Islet of Langerhans (tissue), 1 donor: ENCODE measurements at regions not wholly inside any gene's neighbourhood (a gene's known extent, or its start where the extent isn't known, plus 50 kb on each side); places are given as distances from the start of the nearest gene placed in this dataset.
"Not testable (repeated sequence)": the region's sequence is repeated elsewhere in the genome, so short reads cannot be mapped to it uniquely, and the experiment has no call there.

ENCODE experiments used
- FAIRE-seq: peaks from one replicate; lab custom pipeline; 2011; peaks lifted over from hg19 to GRCh38; lab: Jason Lieb, UNC

- FAIRE-seq = no peak
Measured at GRCh38 chr1:73056826-73057225, 774.5 kb upstream of the NEGR1 start.

- no peak for FAIRE-seq
Measured at GRCh38 chr1:73044241-73045036, 762.1 kb upstream of the NEGR1 start.

DNA sequence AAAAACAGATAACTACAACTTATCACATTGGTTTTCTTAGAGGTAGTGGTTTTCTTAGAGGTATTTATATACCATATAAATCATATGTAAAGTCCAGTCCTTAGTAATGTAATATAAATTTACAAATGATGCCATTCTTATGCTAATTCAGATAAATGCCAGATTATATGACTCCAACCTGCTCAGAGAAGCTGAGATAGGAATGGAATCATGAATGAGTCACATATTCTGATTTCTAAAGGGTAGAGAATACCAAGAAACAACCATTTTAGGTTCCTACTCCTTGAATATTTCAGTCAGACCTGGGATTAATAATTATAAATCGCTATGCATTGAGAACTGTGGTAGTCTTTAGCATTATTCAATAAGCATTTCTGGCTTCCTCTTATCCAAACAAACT is 760.1 kb upstream of the NEGR1 start:
- FAIRE-seq = no peak

GRCh38 chr1:73040811-73041210 is 758.5 kb upstream of the NEGR1 start:
- FAIRE-seq = no peak

DNA sequence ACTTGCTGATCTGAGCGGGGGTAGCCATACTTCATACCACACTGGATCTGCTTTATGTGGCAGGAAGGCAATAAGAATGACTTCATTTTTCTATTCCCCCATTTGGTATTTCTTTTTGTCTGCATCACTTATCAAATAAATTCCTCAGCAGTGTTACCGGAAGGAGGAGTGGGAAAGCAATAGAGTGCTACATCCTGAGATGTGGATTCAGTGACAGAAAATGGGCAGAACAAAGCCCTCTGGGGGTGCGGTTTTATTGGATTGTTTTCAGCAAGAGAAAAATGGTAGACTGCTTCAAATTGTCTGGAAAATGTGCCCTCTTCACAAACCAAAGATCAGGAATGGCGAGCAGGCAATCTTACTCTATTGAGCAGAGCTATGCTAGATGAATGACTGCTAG is 751.9 kb upstream of the NEGR1 start:
- FAIRE-seq = no peak

DNA sequence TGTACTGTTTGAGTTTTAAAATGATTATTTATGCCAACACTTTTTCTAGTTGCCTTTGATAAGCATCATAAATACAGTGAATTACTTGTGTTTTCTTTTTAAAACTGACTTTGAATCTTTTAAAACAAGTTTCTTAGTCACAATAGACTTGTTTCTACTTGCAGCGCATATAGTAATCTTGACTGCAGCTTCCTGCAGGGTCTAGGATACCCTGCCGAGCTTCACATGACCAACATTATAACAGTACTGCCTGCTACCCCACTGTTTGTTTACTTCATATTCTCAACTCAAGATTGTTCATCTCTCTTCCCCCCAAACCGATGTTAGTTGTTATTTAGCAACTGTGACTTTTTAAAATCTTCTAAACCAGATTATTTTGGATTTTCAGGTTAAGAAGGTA is 751.3 kb upstream of the NEGR1 start:
- no peak for FAIRE-seq

DNA sequence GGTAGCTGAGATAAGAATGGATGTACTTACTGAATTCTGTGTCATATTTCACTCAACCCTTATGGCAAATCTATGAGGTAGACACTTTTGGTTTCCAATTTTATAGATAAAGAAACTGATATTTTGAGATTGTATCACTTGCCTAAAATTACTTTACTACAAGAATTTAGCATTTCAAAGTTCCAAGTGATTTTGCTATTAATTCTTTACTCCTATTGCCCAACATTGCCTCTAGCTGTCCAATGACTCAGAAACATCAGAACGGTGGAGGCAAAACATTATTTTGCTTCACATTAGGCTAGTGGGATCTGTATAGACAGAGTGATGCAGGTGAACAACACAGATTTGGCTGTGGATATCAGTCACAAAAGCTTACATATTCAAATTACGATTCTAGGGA is 747.2 kb upstream of the NEGR1 start:
- FAIRE-seq = no peak

GRCh38 chr1:73026114-73026513 is 743.8 kb upstream of the NEGR1 start:
- FAIRE-seq = no peak

- no peak for FAIRE-seq
Measured at GRCh38 chr1:73009938-73010337, 727.6 kb upstream of the NEGR1 start.

DNA sequence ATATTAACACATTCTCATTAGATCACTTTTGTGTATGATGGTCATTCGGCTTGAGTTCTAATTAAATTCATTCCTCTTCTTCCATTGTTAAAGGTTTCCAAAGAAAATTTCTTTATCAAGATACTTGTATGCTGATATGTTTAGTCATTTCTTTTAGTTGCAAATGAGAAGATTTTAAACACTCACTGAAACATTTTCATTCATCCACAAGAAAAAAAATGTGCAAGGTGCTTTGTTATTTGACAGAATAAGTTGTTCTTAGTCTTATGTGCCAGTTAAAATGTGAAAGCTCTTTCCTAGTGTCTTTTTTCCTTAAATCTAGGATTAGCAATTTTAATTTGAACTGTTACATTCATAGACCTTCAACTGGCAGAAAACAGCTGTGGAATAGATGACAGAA is 727.0 kb upstream of the NEGR1 start:
- no peak for FAIRE-seq

DNA sequence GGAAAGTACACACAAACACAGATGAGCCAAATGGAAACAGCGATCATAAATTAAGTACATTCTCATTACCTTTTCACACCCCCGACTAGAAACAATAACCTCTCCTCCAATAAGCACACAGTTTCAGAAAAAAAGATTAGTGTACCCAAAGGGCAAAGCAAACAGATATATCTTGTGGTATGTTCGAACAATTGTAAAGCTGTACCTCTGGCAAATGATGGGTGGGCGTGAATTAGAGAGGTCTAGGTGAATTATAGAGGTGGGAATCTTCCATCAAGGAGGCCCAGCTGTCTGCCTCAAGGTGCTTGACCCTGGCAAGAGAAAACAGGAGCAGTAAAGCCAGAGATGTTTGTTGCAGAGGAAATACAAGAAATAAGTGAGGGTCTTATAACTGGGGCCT is 715.3 kb upstream of the NEGR1 start:
- FAIRE-seq = no peak

DNA sequence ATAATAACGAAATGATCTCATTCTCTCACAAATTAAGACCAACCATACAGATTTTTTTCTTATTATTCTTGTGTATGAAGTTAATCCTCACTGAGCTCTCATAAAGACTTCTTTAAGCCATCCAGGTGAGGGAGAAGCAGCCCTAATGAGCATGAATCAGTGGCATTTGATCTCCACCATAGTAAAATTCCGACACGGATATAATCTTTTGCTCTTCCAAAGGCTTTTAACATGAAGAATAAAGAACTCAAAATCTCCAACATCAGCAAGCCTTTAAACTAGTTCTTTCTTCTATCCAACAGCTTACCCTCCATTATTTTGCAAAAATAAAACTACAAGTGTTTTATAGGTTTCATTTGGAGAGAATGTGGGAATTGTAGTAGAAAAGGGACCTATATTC is 714.7 kb upstream of the NEGR1 start:
- FAIRE-seq = no peak

DNA sequence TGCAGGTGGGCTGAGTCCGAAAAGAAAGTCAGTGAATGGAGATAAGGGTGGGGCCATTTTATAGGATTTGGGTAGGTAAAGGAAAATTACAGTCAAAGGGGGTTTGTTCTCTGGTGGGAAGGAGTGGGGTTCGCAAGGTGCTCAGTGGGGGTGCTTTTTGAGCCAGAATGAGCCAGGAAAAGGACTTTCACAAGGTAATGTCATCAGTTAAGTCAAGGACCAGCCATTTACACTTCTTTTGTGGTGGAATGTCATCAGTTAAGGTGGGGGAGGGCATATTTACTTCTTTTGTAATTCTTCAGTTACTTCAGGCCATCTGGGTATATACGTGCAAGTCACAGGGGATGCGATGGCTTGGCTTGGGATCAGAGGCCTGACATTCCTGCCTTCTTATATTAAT is 705.5 kb upstream of the NEGR1 start:
- not testable (repeated sequence) for FAIRE-seq

DNA sequence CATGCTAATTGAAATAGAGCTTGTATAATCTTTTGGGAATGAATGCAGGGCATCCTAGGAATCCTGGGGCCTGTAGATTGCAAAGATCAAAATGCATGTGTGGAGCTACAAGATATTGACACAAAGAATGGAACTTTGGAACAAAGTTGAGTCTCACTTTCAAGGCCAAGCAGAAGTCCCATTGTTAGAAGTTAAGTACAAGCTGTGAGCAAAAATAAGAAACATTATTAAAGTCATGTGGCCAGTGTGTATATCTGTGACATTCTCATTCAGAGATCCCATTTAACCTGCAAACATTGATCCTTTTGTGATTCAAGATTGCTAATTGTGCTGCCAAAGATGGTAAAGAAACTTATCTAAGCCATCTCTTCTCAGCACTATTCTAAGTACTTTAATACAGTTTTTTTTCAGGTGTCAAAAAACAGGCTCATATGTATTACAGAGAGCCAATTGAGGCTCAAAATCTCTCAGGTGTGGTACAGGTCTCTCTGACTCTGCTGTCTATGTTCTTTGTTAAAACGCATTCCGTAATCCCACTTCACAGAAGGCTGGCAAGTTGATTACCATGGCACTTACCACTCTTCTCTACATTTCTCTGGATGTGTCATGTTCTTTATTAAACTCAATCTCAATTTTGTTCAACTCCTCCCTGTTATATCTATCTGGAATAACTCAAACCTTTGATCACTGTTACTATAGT is 704.4 kb upstream of the NEGR1 start:
- FAIRE-seq = no peak

GRCh38 chr1:72985024-72985423 is 702.7 kb upstream of the NEGR1 start:
- FAIRE-seq = not testable (repeated sequence)

- FAIRE-seq = not testable (repeated sequence)
Measured at GRCh38 chr1:72983011-72983410, 700.7 kb upstream of the NEGR1 start.

GRCh38 chr1:72969461-72969860 is 687.1 kb upstream of the NEGR1 start:
- no peak for FAIRE-seq

GRCh38 chr1:72954943-72955342 is 672.6 kb upstream of the NEGR1 start:
- FAIRE-seq = no peak

DNA sequence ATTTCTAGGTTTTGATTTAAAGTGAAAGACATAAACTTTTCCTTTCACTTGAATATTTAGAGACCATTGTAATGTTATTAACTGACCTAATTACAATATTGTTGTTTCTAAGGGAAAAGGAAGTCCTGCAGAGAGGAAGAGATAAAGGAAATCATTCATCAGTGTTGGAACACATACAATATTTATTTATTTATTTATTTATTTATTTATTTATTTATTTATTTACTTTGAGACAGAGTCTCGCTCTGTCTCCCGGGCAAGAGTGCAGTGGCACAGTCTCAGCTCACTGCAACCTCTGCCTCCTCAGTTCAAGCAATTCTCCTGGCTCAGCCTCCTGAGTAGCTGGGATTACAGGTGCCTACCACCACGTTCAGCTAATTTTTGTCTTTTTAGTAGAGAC is 668.6 kb upstream of the NEGR1 start:
- FAIRE-seq = not testable (repeated sequence)

GRCh38 chr1:72946903-72947499 is 664.7 kb upstream of the NEGR1 start:
- no peak for FAIRE-seq

DNA sequence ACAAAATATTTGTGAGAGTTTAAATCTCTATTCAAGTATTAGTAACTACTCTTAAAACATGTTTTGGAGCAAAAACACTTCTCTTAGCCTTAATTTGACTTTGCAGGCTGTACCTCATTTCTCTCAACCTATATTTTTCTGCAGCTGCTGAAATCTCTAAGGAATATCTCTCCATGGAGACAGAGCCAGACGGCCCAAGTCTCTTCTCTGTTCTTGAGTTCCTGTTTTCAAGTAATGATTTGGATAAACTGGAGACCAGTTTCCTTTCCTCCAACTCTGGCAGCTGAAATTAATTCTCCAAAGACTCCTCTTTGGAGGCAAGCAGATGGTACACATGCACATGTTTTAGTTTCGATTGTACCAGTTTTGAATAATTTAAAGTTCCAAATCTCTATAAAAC is 659.7 kb upstream of the NEGR1 start:
- no peak for FAIRE-seq

DNA sequence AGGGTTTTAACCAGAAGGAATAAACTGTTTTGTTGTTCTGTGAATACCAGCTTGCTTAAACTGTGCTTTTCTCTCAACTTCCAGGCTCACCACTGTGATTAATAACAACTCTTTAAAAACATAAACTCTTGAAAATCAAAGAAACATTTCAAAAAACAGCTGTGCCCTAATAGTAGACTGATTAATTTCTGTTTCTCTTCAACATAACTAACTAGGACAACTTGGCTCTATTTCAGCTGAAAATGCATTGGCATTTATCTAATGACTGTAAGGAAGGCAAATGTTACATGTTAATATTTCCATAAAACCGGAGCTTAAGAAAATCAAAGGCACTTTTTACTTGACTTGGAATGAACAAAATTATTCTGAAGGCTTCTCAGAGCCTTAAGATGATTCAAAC is 656.1 kb upstream of the NEGR1 start:
- FAIRE-seq = no peak

DNA sequence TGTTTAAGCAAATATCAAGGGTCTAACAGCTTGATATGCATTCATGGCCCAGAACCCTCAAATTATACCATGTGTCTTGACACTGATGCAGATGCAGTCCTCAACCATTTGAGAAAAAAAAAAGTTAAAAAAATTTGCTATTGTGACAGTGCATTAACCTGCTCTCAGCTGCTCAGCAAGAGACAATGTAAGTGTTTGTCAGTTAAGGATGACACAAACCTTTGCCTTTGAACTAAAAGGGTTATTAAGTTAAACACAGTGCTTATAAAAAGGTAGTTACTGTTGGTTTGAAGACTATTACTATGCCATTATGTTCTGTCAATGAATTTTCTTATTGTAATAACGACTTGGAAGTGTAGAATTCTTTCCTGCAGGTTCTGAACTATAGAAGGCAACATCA is 655.6 kb upstream of the NEGR1 start:
- FAIRE-seq = no peak

DNA sequence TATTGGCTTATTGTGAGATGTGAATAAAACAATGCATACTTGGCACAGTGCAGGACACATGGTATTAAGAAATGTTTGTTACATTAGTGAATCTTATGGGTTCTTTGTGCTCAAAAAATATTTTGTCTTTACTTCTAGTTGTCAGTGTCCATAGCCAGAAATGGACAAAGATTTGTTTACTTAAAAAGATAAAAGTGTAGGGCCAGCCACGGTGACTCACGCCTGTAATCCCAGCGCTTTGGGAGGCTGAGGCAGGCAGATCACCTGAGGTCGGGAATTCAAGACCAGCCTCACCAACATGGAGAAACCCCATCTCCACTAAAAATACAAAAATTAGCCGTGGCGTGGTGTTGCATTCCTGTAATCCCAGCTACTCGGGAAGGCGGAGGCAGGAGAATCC is 654.6 kb upstream of the NEGR1 start:
- FAIRE-seq = no peak
